K562 (cell line): ENCODE measurements at regions not wholly inside any gene's neighbourhood (a gene's known extent, or its start where the extent isn't known, plus 50 kb on each side); places are given as distances from the start of the nearest gene placed in this dataset.

Experiments
- ATAC-seq: fragments of 200-7000 bp; cut with Tn5 transposase; 3 replicates; pipeline ENCODE4 v1.9.1; 2020; ENCODE audit warnings: moderate library complexity
- BruUV-seq: library from RNA; stranded (reverse); fragments of 400-500 nt; replicated peaks from 2 replicates; lab custom pipeline; 2021; lab: Mats Ljungman, UMichigan
- CTCF ChIA-PET: fragments of 300-600 bp; formaldehyde crosslinking; extraction: SDS; loops from one replicate; lab custom pipeline; 2021; ENCODE audit warnings: low intra/inter-chr PET ratio; lab: Yijun Ruan, JAX
- POLR2A ChIA-PET: fragments of 300-600, 350-650 bp; sonication (Branson Sonifier 250); formaldehyde crosslinking; extraction: SDS; loops from one replicate; lab custom pipeline; 2021; ENCODE audit warnings: antibody characterized with exemption, inconsistent platforms; lab: Yijun Ruan, JAX
- DNase-seq, 4 experiments: peaks; one replicate each; pipeline versions ENCODE4 v3.0.0 to v3.0.0-alpha.2; 2011 to 2018; ENCODE audit warnings: low spot score in 3 of 4, mixed read lengths in 3 of 4; ENCODE audit errors: extremely low read depth in 1 of 4
- FAIRE-seq: peaks from 2 replicates; lab custom pipeline; 2011; peaks lifted over from hg19 to GRCh38; lab: Jason Lieb, UNC
- H2AFZ ChIP-seq: 2 replicates; pipeline ENCODE4 v1.6.0; 2011; ENCODE audit warnings: low read depth, low read length, control low read depth, inconsistent platforms
- H3K27ac ChIP-seq: fragments of 200-600 bp; 3 replicates; pipeline ENCODE4 v1.8.0; 2011; ENCODE audit warnings: low read depth, mild to moderate bottlenecking, control low read depth, inconsistent platforms, low read length, moderate library complexity, mixed read lengths; ENCODE audit errors: extremely low read depth
- H3K27me3 ChIP-seq, 2 experiments: fragments of 300-600 bp in 1 of 2; 2 replicates in 1 of 2; 3 replicates in 1 of 2; pipeline versions ENCODE4 v1.6.0 to v1.8.0; 2011; ENCODE audit warnings: inconsistent platforms in 2 of 2, low read length in 2 of 2, mild to moderate bottlenecking in 1 of 2, mixed read lengths in 1 of 2, moderate library complexity in 1 of 2; ENCODE audit not compliant: control insufficient read depth in 2 of 2, insufficient read depth in 2 of 2
- H3K36me3 ChIP-seq: fragments of 300-600 bp; 3 replicates; pipeline ENCODE4 v1.8.0; 2011; ENCODE audit warnings: mild to moderate bottlenecking, low read length, inconsistent platforms; ENCODE audit not compliant: control insufficient read depth, insufficient read depth
- H3K4me1 ChIP-seq, 2 experiments: fragments of 200-600 bp in 1 of 2; replicated peaks in 1 of 2; 2 replicates in 1 of 2; 3 replicates in 1 of 2; pipeline versions ENCODE4 v1.5.1 to v1.8.0; 2011; ENCODE audit warnings: inconsistent platforms in 2 of 2, low read length in 2 of 2, mild to moderate bottlenecking in 1 of 2, mixed read lengths in 1 of 2, moderate library complexity in 1 of 2; ENCODE audit not compliant: control insufficient read depth in 2 of 2, insufficient read depth in 2 of 2
- H3K4me2 ChIP-seq: 2 replicates; pipeline ENCODE4 v1.6.1; 2011; ENCODE audit warnings: low read length, control low read depth, inconsistent platforms, mixed read lengths; ENCODE audit not compliant: insufficient read depth
- H3K4me3 ChIP-seq: fragments of 200-600 bp; sonication (generic), shearing (Covaris generic); 2 replicates; pipeline ENCODE4 v1.5.1; 2016; ENCODE audit warnings: control low read depth, inconsistent platforms
- H3K79me2 ChIP-seq: fragments of 200-600 bp; 3 replicates; pipeline ENCODE4 v1.8.0; 2011; ENCODE audit warnings: low read length, inconsistent platforms; ENCODE audit not compliant: control insufficient read depth, insufficient read depth
- H3K9ac ChIP-seq, 2 experiments: 2 replicates each; pipeline versions ENCODE4 v1.6.0 to v1.6.1; 2011; ENCODE audit warnings: low read depth in 2 of 2, low read length in 2 of 2, control low read depth in 1 of 2, inconsistent platforms in 1 of 2, mild to moderate bottlenecking in 1 of 2, mixed read lengths in 1 of 2; ENCODE audit not compliant: insufficient read depth in 1 of 2
- H3K9me1 ChIP-seq: one replicate; pipeline ENCODE4 v1.6.0; 2011; ENCODE audit warnings: inconsistent platforms, mild to moderate bottlenecking, low read length, moderate library complexity; ENCODE audit not compliant: control insufficient read depth, insufficient read depth
- H3K9me3 ChIP-seq: replicated peaks from 2 replicates; pipeline ENCODE4 v1.5.1; 2011; ENCODE audit warnings: low read depth, low read length, inconsistent platforms; ENCODE audit not compliant: control insufficient read depth, insufficient read depth
- H4K20me1 ChIP-seq: replicated peaks from 2 replicates; pipeline ENCODE4 v1.6.1; 2011; ENCODE audit warnings: low read length, inconsistent platforms, mixed read lengths; ENCODE audit not compliant: control insufficient read depth, insufficient read depth
- CHD4 ChIP-seq: fragments of 200-600 bp; sonication (generic); IDR thresholded peaks from 3 replicates; pipeline ENCODE4 v1.6.1; 2012; ENCODE audit warnings: low read depth, mild to moderate bottlenecking, mixed read lengths, low read length, inconsistent platforms; ENCODE audit not compliant: insufficient read depth, insufficient replicate concordance, poor library complexity, severe bottlenecking
- DMBX1 ChIP-seq: fragments of 250-450 bp; sonication (Bioruptor Pico); IDR thresholded peaks from 2 replicates; pipeline ENCODE4 v1.8.0; 2022; ENCODE audit warnings: inconsistent platforms, mild to moderate bottlenecking, moderate library complexity, borderline replicate concordance
- ESRRA ChIP-seq: fragments of 450-650 bp; IDR thresholded peaks from 2 replicates; pipeline ENCODE4 v1.6.1; 2014; ENCODE audit warnings: low read depth, mild to moderate bottlenecking, moderate library complexity, borderline replicate concordance
- KLF13 ChIP-seq: fragments of 450-650 bp; IDR thresholded peaks from 2 replicates; pipeline ENCODE4 v1.6.1; 2016; ENCODE audit warnings: missing genetic modification characterization, low read depth, mild to moderate bottlenecking, missing compliant biosample characterization, moderate library complexity, borderline replicate concordance
- NCOA4 ChIP-seq: fragments of 450-650 bp; IDR thresholded peaks from 2 replicates; pipeline ENCODE4 v1.6.1; 2018; ENCODE audit warnings: mild to moderate bottlenecking; ENCODE audit not compliant: partially characterized antibody
- PRPF4 ChIP-seq: fragments of 200-400 bp; formaldehyde crosslinking; IDR thresholded peaks from one replicate; pipeline ENCODE4 v1.6.1; 2017; ENCODE audit warnings: low read length, low read depth, mild to moderate bottlenecking; ENCODE audit not compliant: insufficient read depth, poor library complexity, severe bottlenecking
- PTBP1 ChIP-seq: fragments of 200-400 bp; formaldehyde crosslinking; IDR thresholded peaks from 2 replicates; pipeline ENCODE4 v1.6.1; 2017; ENCODE audit warnings: low read depth, low read length
- ZMIZ1 ChIP-seq, 2 experiments: fragments of 150-350 bp in 1 of 2; IDR thresholded peaks; 2 replicates each; pipeline ENCODE4 v1.6.1; 2012 to 2016; ENCODE audit warnings: low read depth in 2 of 2, low read length in 2 of 2, mild to moderate bottlenecking in 1 of 2, moderate library complexity in 1 of 2
- ZNF212 ChIP-seq: fragments of 450-650 bp; formaldehyde crosslinking; IDR thresholded peaks from 2 replicates; pipeline ENCODE4 v1.4.0; 2020; ENCODE audit warnings: mild to moderate bottlenecking
- ZNF444 ChIP-seq: fragments of 250-450 bp; sonication (Bioruptor Pico); IDR thresholded peaks from 2 replicates; pipeline ENCODE4 v1.4.0; 2020; ENCODE audit warnings: mild to moderate bottlenecking, moderate library complexity
- ZNF766 ChIP-seq: fragments of 200-800 bp; sonication (Bioruptor generic); conservative IDR thresholded peaks from 2 replicates; pipeline ENCODE4 v1.6.1; 2016; ENCODE audit warnings: missing genetic modification characterization, missing compliant biosample characterization
- WGBS: fragments of 100-300 bp; shearing (Covaris generic); methylation state at CpG from one replicate; pipeline ENCODE4 v1.1.6; 2016; ENCODE audit warnings: low coverage, mixed read lengths; ENCODE audit not compliant: insufficient coverage; ENCODE audit errors: missing lambda C conversion rate; 5-methylcytosine and 5-hydroxymethylcytosine counted together
- in situ Hi-C: fragments of 300-500 bp; cut with MboI; formaldehyde crosslinking; loops from 4 replicates; pipeline ENCODE4 v1.15.0; 2018; ENCODE audit warnings: inconsistent platforms, mixed read lengths
- intact Hi-C: fragments of 100-400 bp; cut with micrococcal nuclease; formaldehyde crosslinking; loops from 2 replicates; pipeline ENCODE4 v1.14.2; 2022

GRCh38 chr2:59920961-59921360, 632.5 kb downstream of the BCL11A start (continued):
- TF ChIP-seq ZNF212 (CRISPR knock-in tag), result no peak

GRCh38 chr2:59920307-59920706, 633.1 kb downstream of the BCL11A start:
- no peak overlapping the region for H3K27ac ChIP-seq
- DNase-seq, result no peak
- no peak for TF ChIP-seq CHD4
- TF ChIP-seq DMBX1, result no peak
- no peak for TF ChIP-seq ZNF766 (CRISPR knock-in tag)
- TF ChIP-seq, all 486 proteins: peak for 0
- FAIRE-seq, result no peak
- no peaks in the 10 kb centered on the region for H3K9me3 ChIP-seq
- POLR2A ChIA-PET, result no interaction called here
- no peaks in the 10 kb centered on the region for H3K79me2 ChIP-seq
- no peak overlapping the region for H3K4me2 ChIP-seq
- no peak overlapping the region for H2AFZ ChIP-seq
- no peaks in the 10 kb centered on the region for H3K27me3 ChIP-seq
- H3K9me1 ChIP-seq, result no peaks in the 10 kb centered on the region
- H3K9ac ChIP-seq, result no peak overlapping the region
- intact Hi-C loops (no loop called here), in situ Hi-C loops (no loop called here)
- H3K4me3 ChIP-seq, result no peak overlapping the region
- CTCF ChIA-PET, result no interaction called here
- no TSS peak for BruUV-seq
- H3K4me1 ChIP-seq, result no peaks in the 10 kb centered on the region
- ATAC-seq, result no peak
- WGBS, result 0% methylated on average over 4 of the region's 4 CpGs
- H3K36me3 ChIP-seq, result no peaks in the 10 kb centered on the region
- H4K20me1 ChIP-seq, result no peaks in the 10 kb centered on the region

GRCh38 chr2:59919579-59919978, 633.9 kb downstream of the BCL11A start:
- in situ Hi-C loops, result no loop called here
- no peak overlapping the region for H3K27ac ChIP-seq
- no peak overlapping the region for H3K4me3 ChIP-seq
- no TSS peak for BruUV-seq
- no peaks in the 10 kb centered on the region for H3K79me2 ChIP-seq
- WGBS, result 0% methylated on average over 1 of the region's 1 CpG
- intact Hi-C loops, result no loop called here
- H3K9me3 ChIP-seq, result no peaks in the 10 kb centered on the region
- no peaks in the 10 kb centered on the region for H3K9me1 ChIP-seq
- CTCF ChIA-PET, result no interaction called here
- H3K4me2 ChIP-seq, result no peak overlapping the region
- H4K20me1 ChIP-seq, result no peaks in the 10 kb centered on the region
- no peaks in the 10 kb centered on the region for H3K4me1 ChIP-seq
- H3K9ac ChIP-seq, result no peak overlapping the region
- DNase-seq (no peak), ATAC-seq (no peak), FAIRE-seq (no peak)
- POLR2A ChIA-PET, result no interaction called here
- no peak overlapping the region for H2AFZ ChIP-seq
- H3K27me3 ChIP-seq, result no peaks in the 10 kb centered on the region
- H3K36me3 ChIP-seq, result no peaks in the 10 kb centered on the region
- TF ChIP-seq NCOA4 (no peak), PTBP1 (no peak), ESRRA (no peak), ZMIZ1 (IDR thresholded peaks at IDR 0.05; ENCODE audit: low read depth in 2 of 2, low read length in 2 of 2) (no peak), ZNF444 (CRISPR knock-in tag) (no peak), KLF13 (tag) (no peak), PRPF4 (no peak)
